ENCODE measurements at regions not wholly inside any gene's neighbourhood (a gene's known extent, or its start where the extent isn't known, plus 50 kb on each side); places are given as distances from the start of the nearest gene placed in this dataset.

DNA sequence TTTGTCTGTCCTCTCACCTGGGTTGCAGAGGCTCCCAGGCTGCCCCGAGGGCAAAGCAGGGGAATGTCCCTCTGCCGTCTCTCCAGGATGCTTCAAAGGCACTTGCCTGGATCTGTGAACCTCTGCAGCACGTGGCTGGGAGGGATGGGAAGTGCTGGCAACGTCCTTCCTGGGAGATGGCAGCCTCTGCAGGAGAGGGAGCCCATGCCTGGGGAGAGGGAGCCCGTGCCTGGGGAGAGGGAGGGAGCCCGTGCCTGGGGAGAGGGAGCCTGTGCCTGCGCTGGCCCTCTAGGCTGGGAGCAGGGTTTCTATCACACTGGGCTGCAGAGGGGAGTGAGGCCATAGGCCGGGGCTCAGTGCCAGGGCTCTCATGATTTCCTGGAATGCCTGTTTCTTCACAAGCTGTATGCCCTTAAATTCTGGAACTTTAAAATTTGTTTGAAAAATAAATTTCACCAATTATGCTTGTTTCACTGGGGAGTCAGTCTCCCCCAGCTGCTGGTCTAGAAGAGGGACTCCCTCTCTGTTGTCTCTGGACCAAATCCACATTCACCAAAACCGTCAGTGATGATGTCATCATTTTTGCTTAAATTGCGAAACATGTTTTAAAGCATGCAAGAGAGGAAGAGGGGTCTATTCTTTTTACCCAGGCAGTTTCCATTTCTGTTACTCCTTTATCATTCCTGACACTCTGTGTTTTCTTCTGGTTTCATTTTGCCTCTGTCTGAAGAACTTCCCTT, 135.7 kb downstream of the DNAJB6 start:
- TF ChIP-seq SP1 (IDR thresholded peaks at IDR 0.05) (no peak), TARDBP (IDR thresholded peaks at IDR 0.05) (no peak), FOXK2 (IDR thresholded peaks at IDR 0.05) (no peak), ZNF384 (IDR thresholded peaks at IDR 0.05) (no peak), FOXA1 (IDR thresholded peaks at IDR 0.05) (no peak), SUZ12 (IDR thresholded peaks at IDR 0.05) (no peak), L3MBTL2 (conservative IDR thresholded peaks at IDR 0.05) (no peak), BHLHE40 (IDR thresholded peaks at IDR 0.05; ENCODE audit: borderline replicate concordance) (no peak), HDGF (IDR thresholded peaks at IDR 0.05; ENCODE audit: borderline replicate concordance) (no peak)
- TF ChIP-seq, protein P1, sequence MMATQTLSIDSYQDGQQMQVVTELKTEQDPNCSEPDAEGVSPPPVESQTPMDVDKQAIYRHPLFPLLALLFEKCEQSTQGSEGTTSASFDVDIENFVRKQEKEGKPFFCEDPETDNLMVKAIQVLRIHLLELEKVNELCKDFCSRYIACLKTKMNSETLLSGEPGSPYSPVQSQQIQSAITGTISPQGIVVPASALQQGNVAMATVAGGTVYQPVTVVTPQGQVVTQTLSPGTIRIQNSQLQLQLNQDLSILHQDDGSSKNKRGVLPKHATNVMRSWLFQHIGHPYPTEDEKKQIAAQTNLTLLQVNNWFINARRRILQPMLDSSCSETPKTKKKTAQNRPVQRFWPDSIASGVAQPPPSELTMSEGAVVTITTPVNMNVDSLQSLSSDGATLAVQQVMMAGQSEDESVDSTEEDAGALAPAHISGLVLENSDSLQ (IDR thresholded peaks at IDR 0.05), result no peak
